Brain microvascular endothelial cell (primary cell): ENCODE measurements at regions not wholly inside any gene's neighbourhood (a gene's known extent, or its start where the extent isn't known, plus 50 kb on each side); places are given as distances from the start of the nearest gene placed in this dataset.

Experiments used
- DNase-seq: peaks from one replicate; pipeline ENCODE4 v3.0.0-alpha.2; 2020
- H3K27ac ChIP-seq: fragments of 250-450 bp; sonication (Bioruptor Pico); 2 replicates; pipeline ENCODE4 v1.5.1; 2020; ENCODE audit warnings: mild to moderate bottlenecking, moderate library complexity
- H3K27me3 ChIP-seq: fragments of 250-450 bp; sonication (Bioruptor Pico); replicated peaks from 2 replicates; pipeline ENCODE4 v1.5.1; 2020; ENCODE audit warnings: mild to moderate bottlenecking
- H3K36me3 ChIP-seq: fragments of 250-450 bp; sonication (Bioruptor Pico); replicated peaks from 2 replicates; pipeline ENCODE4 v1.5.1; 2020; ENCODE audit warnings: mild to moderate bottlenecking
- H3K4me3 ChIP-seq: 2 replicates; pipeline ENCODE4 v1.5.1; 2011; ENCODE audit warnings: low read depth, mild to moderate bottlenecking, control low read depth, low read length, moderate library complexity
- CTCF ChIP-seq: IDR thresholded peaks from 2 replicates; pipeline ENCODE4 v1.5.1; 2011; ENCODE audit warnings: low read depth, mild to moderate bottlenecking, moderate library complexity, low read length, control low read depth, inconsistent platforms; ENCODE audit errors: missing control alignments
- in situ Hi-C: cut with HindIII; loops from 2 replicates; pipeline ENCODE4 v1.10.0; 2017; ENCODE audit warnings: low sequenced_read_pairs, low pct_ligation_motif_present

GRCh38 chr17:71703701-71704100 is 417.1 kb upstream of the SOX9 start:
- TF ChIP-seq CTCF: no peak
- Histone ChIP-seq H3K27ac (no peak overlapping the region), H3K27me3 (no peaks in the 10 kb centered on the region), H3K4me3 (no peak overlapping the region), H3K36me3 (no peaks in the 10 kb centered on the region)
- in situ Hi-C loops: no loop called here
- no peak for DNase-seq

- no peak for TF ChIP-seq CTCF
- H3K36me3 ChIP-seq: no peaks in the 10 kb centered on the region
- H3K27ac ChIP-seq: no peak overlapping the region
- H3K4me3 ChIP-seq: no peak overlapping the region
- DNase-seq: no peak
- no peaks in the 10 kb centered on the region for H3K27me3 ChIP-seq
- in situ Hi-C loops: no loop called here
Observed at GRCh38 chr17:71709271-71709890, 411.4 kb upstream of the SOX9 start.

- in situ Hi-C loops: no loop called here
- Histone ChIP-seq H3K27ac (no peak overlapping the region), H3K27me3 (no peaks in the 10 kb centered on the region), H3K36me3 (no peaks in the 10 kb centered on the region), H3K4me3 (no peak overlapping the region)
- no peak for DNase-seq
- TF ChIP-seq CTCF: no peak
Observed at GRCh38 chr17:71709946-71710345, 410.9 kb upstream of the SOX9 start.

DNA sequence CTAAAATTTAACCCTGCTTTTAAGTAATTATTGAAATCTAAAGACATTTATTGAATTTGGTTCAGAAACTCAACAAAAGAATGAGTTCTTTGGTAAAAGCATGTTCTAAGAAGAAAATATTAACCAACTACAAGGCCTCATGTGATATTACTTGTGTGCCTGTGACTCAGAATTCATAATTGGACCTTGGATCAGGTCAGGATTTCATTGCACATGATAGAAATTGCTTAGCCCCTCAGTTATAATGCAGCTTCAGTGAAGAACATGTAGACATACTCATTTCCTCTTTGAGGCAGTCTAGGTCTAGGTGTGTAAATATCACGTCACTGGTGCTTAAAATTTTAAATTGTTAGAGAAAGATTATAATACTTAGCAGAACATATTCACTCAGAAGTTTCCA is 410.0 kb upstream of the SOX9 start:
- no peak for DNase-seq

DNA sequence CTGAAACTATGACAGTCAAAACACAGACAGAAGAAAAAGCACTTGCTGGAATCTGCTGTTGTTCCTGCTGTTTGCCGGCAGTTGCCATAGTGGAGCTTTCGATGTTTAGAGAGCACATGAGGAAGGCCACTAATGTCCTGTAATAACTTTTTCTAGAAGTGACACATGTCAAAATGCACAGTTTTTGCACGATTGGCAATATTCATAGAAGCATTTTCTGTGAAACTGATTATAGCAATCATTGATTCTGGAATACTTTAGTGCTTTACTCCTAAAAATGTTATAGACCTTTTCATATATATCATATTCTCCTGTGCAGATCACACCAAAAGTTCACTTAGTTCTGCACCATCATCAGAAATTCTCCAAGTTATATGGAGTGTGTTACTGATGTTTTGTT is 407.0 kb upstream of the SOX9 start:
- TF ChIP-seq CTCF: no peak
- no peak overlapping the region for H3K27ac ChIP-seq
- in situ Hi-C loops: no loop called here
- H3K27me3 ChIP-seq: no peaks in the 10 kb centered on the region
- H3K4me3 ChIP-seq: no peak overlapping the region
- H3K36me3 ChIP-seq: no peaks in the 10 kb centered on the region
- DNase-seq: peak; percentile 11

More for the DNA sequence above, 410.0 kb upstream of the SOX9 start:
- H3K27me3 ChIP-seq: no peaks in the 10 kb centered on the region
- in situ Hi-C loops: no loop called here
- H3K27ac ChIP-seq: no peak overlapping the region
- TF ChIP-seq CTCF: no peak
- H3K36me3 ChIP-seq: no peaks in the 10 kb centered on the region
- no peak overlapping the region for H3K4me3 ChIP-seq

- no peak for TF ChIP-seq CTCF
- no peaks in the 10 kb centered on the region for H3K36me3 ChIP-seq
- H3K4me3 ChIP-seq: no peak overlapping the region
- H3K27me3 ChIP-seq: no peaks in the 10 kb centered on the region
- no peak for DNase-seq
- no peak overlapping the region for H3K27ac ChIP-seq
- in situ Hi-C loops: no loop called here
Observed at GRCh38 chr17:71724339-71724738, 396.5 kb upstream of the SOX9 start.
